MM.1S (cell line): ENCODE measurements at regions not wholly inside any gene's neighbourhood (a gene's known extent, or its start where the extent isn't known, plus 50 kb on each side); places are given as distances from the start of the nearest gene placed in this dataset.

ENCODE experiments used
- CTCF ChIP-seq: fragments of 300-600 bp; sonication (generic); IDR thresholded peaks from 2 replicates; pipeline ENCODE4 v1.5.1; 2016; ENCODE audit warnings: antibody characterized with exemption, low read length, mixed read lengths
- EZH2 ChIP-seq: fragments of 300-600 bp; sonication (generic); optimal IDR thresholded peaks from 2 replicates; pipeline ENCODE3; 2017; ENCODE audit warnings: low read depth, mild to moderate bottlenecking, antibody characterized with exemption, low read length, mixed read lengths
- EZH2phosphoT487 ChIP-seq: fragments of 300-600 bp; sonication (generic); IDR thresholded peaks from 2 replicates; pipeline ENCODE4 v1.6.1; 2018; ENCODE audit warnings: antibody characterized with exemption, low read length

DNA sequence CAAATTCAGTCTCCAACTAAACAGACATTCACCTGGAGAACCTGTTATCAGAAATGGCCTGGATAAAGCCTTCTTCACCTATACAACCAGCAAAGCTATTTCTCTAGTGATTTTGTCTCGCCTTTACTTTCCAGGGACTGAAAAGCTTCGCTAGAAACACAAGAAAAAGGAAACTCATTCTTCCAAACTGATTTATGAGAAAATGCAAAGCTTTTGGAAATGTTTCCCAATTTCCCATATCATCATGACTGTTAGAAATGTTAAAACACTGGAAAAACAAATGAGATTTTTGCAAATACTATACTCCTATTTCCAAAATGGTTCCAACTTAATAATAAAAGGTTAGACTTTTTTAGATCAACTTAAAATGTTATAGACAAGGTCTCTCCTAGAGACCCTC lies 218.7 kb downstream of the PAX3 start:
- no peak for TF ChIP-seq CTCF
- TF ChIP-seq EZH2, result no peak
- TF ChIP-seq EZH2phosphoT487, result no peak
